ENCODE measurements at regions not wholly inside any gene's neighbourhood (a gene's known extent, or its start where the extent isn't known, plus 50 kb on each side); places are given as distances from the start of the nearest gene placed in this dataset.
A peak's percentile ranks its signal among the peaks of the same experiment; 100 is the strongest.
"Not testable (repeated sequence)": the region's sequence is repeated elsewhere in the genome, so short reads cannot be mapped to it uniquely, and the experiment has no call there.

DNA sequence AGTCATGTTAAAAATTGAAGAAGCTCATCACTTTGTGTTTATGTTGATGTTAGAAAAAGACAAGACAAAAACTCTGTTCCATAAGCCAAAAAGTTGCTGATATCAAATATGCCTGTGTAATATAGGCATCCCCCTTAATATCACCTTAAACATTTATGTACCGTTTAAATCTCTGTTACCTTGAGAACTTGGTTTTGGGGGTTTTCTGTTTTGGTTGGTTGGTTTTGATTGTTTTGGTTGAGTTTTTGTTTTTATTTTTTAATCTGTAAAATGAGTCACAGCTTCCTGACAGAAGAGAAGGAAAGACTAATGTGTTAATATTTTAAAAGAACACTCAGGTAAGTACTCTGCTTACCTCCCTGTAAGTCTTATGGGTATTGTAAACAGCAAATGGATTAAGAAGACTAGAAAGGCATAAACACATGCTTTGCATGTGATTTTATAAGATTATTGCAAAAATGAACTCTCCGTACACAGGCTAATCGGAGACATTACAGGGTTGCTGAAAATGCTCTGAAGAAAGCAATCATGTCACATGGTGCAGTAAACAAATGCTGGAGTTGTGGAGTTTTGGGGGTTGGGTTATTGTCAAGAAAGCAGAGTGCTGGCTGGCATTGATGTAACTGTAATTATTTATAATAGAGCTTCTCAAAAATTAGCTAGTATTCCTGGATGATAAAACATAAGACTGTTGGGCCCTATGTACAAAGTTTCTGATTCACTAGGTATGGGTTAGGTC is 69.5 kb upstream of the MBNL1 start:
- no peak for DNase-seq

DNA sequence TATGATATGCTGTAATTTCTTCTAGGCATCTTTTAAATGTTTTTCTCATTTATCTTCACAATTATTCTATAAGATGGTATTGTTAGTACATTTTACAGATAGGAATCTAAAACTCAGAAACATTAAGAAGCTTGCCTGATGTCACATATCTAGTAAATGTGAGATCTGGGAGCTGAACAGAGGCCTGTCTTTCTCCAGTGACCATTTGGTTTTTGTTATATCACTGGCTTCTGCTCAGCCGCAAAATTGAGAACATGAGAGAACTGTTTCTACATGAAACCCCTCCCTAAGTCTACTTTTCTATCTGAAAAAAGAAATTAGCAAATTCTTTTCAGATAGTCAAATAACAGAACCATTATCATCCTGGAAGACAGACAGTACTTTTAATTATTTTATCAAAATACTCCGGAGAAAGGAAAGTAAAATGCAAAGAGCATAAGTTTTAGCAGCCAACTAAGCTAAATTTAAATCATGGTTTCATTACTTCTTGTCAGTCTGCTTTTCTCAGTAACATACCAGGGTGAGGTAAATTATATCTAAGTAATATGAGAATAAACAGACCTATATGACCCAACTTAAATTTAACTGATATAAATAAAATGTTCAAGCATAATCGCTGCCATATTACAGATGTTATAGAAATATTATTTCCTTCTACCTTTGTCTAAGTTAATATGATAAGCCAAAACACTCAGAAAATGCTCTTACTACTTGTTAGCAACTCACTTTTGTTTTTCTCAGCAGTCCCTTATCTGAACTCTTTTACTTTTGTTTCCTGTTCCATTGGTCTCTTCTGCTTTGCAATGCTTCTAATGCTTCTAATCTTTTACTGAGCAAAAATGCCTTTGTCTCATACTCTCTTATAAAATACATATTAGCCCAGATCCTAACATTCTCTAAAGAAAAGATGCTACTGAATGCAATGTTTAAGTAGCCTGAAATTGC is 68.0 kb upstream of the MBNL1 start:
- no peak for DNase-seq

DNA sequence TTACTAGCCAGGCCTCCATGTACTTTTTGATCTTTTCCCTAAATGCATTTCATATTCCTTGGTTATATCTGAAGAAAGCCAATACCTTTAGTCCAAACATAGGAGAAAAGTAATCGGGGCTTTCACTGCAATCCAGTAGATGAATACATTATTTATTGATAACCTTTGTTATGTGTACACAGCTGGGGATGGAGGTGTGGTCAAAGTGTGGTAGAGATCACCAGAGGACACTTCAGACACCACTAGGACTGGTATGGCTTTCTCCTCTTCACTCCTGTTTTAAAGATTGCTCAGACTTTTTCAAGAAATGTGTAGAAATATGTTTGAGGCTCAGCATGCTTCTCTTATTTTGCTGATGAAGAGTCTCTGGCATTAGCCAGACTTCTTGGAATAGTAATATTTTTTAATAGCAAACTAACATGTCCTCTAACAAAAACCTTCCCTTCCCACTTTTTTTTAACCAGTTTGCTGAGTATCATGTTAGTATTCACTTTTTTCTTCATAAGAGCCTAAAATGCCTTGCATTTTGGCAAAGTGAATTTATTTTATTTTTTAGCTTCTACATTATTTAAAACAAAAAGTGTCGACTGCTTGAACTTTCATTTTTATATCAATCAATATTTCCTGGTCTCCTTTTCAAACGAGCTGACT is 65.6 kb upstream of the MBNL1 start:
- DNase-seq: no peak

DNA sequence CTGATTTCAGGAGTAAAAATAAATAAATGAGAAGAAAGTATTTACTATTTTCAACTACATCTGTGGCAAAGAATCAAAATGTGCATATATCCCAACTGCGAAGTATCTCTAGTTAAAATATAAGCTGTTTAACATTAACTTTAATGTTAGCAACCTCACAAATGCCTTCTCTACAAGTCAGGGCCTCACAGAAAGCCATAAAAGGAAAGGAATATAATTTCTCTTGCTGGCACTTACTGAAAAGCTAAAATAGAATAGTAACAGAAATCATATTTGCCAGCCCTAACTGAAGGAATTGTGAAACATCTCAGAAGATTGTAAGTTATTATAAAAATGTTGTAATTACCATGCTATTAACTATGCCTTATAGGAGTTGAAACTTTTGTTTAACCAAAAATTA is 65.1 kb upstream of the MBNL1 start:
- no peak for DNase-seq

DNA sequence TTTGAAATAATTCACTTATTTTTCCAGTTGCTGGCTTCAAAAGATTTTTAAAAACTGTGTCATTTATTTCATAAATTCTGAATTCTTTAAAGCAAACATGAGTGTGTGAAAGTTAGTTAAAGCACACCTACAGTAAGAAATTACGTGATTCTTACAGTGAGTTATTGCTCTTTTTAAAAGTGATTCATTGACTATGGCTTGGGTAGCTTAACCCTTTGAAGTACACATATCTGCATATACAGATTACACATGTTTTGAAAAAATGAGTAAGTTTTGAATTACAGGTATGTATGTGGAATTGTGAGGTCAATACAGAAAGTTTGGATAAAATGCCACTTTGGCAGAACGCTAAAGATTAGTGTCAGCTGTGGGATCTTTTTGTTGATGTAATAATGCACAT is 64.5 kb upstream of the MBNL1 start:
- DNase-seq: no peak

DNA sequence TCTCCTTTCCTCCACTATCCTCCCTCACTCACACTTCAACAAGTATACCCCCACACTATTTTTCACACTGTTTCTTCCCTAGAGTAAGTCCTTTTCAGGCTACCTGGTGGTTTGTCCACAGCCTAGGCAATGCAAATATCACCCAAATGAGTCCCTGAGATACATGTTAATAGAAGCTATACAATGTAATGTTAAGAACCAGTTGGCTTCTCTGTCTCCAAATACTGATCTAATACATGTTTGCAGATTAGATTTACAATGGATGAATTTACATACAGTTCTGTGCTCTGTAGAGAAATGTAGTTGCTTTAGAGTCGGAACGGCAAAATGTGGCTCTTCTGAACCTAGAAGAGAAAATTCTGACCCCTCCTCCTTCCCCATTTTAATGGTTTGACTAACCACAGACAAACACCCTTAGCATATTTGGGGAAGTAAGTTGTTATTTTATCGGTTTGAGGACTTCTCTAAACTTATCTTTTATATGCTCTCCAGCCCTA is 63.6 kb upstream of the MBNL1 start:
- no peak for DNase-seq

DNA sequence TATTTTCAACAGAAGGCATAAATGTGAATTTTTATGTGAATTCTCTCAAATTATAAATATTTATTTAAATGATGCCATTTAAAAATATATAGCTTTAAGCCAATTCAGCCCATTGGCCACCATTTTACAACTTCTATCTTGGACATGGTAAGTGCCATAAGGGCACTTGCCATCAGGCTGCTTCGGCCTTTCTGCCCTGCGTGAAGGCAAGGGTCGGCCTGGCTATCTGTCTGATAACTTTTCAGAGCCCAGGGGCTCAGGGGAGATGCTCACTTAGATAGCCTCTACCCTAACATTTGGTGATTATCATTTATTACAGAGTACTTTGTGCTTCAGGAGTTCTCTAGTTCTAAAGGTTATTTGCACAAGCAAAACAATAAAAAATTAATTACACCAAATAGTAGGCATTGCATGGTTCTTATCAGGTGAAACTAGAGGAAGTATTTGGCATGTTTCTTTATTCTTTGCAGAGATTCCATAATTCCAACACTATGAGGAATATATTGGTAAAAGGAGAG is 62.4 kb upstream of the MBNL1 start:
- no peak for DNase-seq

DNA sequence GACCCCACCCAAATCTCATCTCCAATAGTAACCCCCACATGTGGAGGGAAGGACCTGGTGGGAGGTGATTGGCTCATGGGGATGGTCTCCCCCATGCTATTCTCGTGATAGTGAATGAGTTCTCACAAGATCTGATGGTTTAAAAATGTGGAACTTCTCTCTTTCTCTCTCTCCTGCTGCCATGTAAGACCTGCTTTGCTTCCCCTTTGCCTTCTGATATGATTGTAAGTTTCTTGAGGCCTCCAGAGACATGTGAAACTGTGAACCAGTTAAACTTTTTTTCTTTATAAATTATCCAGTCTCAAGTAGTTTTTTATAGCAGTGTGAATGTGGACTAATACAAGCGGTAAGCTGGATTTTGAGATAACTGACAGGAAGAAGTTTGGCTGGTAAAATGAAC is 60.3 kb upstream of the MBNL1 start:
- DNase-seq: no peak

DNA sequence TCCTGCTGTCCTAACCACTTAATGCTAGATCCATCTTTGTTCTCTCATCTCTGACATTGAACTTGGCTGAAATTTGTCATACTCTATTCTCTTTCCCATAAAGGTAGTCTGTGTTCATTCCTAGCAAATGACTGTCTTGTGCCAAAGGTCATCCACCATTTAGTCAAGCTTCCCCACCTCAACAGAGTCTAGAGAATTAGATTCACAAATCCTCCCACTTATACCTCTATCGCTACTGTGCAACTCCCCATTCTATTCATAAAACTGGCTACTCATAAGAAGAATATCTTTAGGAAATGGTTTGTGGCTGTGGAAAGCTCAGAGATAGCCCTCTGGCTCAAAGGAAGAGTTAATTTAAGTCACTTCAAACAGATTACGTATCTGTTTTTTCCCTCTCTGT is 59.7 kb upstream of the MBNL1 start:
- DNase-seq: peak; percentile 18

DNA sequence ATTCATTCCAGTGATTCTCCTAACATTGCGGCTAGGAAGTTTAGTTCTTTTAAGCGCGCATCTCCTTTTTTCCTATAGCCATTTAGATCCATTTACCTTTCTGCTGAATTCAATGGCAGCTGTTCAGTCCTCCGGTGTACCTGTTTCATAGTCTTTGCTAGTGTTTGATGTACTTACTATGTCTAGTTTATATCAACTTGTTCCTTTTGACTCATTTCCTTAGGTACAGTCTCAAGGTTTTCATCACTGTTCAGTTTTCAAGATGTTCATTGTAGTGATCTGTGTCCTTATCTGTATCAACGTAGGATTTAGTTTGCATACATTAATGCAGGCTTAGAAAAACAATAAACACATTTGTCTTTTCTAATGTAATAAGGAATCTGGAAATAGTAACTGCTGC is 59.0 kb upstream of the MBNL1 start:
- DNase-seq: no peak

DNA sequence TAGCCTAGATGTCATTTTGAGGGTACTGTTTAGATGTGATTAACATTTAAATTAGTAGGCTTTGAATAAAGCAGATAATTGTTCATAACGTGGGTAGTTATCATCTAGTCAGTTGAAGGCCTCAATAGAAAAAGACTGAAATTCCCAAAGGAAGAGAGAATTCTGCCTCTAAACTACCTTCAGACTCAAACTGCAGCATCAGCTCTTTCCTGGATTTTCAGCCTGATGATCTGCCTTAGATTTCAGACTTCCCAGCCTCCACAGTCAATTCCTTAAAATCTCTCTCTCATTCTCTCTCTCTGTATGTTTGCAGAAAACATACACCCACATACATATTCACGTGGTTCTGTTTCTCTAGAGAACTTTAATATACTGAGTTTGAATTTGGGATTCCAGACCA is 58.0 kb upstream of the MBNL1 start:
- no peak for DNase-seq

DNA sequence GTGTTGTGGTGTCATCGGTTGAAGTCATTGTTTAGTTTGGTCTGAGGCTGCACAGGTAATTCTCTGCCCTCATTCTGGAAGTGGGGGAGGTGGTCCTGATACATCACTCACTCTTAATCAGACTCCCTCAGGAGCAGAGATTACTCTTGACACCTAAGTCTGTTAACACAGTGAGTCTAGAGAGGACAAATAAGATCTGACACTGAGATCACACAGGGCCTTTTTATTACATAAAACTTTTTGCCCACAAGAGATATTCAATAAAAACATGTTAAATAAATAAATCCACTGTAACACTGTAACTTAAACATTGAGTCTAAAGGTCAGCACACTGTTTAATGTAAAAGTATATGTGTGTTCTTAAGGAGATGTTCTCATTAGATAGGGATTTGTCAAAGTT is 57.1 kb upstream of the MBNL1 start:
- DNase-seq: no peak

DNA sequence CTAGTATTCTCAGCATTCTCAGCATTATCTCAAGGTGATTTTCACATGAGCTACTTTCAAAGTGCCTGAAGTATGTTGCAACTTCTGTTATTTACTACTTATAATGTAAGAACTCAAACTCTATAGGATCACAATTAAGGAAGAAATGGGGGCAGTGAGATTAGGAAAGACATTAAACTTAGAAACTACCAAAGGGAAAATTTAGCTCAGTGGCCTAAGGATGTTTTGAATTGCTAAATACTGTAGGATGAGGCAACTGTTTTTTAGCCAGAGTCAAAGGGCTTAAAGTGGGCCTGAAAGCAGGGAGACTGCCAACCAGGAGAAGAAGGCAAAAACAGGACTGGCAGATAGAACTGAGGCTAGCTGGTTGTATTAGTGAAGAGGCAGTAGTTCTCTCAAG is 55.5 kb upstream of the MBNL1 start:
- no peak for DNase-seq

DNA sequence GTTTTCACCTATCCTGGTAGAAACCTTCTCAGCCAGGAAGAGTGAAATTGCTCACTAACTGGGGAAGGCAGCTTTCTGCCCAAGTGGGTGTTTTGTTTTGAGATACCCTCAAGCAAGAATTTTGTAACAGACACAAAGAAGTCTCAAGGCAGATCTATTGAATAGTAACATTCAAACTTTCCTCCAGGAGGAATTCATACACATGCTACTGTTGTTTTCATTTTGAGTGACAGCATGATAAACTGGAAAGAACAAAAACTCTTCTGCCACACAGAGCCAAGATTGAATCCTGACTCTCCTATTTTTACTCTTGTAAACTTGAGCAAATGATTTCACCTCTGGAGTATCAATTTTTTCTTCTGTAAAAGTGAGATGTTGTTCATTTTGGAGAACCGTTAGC is 54.8 kb upstream of the MBNL1 start:
- no peak for DNase-seq

DNA sequence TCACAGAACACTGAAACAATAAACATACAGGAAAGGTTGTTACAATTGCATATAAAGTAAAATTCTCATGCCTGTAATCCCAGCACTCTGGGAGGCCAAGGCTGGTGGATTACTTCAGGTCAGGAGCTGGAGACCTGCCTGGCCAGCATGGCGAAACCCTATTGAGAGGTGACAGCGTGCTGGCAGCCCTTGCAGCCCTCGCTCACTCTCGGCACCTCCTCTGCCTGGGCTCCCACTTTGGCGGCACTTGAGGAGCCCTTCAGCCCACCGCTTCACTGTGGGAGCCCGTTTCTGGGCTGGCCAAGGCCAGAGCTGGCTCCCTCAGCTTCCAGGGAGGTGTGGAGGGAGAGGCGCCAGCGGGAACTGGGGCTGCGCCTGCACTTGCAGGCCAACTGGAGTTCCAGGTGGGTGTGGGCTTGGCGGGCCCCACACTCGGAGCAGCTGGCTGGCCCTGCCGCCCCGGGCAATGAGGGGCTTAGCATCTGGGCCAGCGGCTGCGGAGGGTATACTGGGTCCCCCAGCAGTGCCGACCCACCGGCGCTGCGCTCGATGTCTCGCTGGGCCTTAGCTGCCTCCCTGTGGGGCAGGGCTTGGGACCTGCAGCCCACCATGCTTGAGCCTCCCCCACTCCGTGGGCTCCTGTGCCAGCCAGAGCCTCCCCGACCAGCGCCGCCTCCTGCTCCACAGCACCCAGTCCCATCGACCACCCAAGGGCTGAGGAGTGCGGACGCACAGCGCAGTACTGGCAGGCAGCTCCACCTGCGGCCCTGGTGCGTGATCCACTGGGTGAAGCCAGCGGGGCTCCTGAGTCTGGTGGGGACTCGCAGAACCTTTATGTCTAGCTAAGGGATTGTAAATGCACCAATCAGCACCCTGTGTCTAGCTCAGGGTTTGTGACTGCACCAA is 51.5 kb upstream of the MBNL1 start:
- DNase-seq: not testable (repeated sequence)

DNA sequence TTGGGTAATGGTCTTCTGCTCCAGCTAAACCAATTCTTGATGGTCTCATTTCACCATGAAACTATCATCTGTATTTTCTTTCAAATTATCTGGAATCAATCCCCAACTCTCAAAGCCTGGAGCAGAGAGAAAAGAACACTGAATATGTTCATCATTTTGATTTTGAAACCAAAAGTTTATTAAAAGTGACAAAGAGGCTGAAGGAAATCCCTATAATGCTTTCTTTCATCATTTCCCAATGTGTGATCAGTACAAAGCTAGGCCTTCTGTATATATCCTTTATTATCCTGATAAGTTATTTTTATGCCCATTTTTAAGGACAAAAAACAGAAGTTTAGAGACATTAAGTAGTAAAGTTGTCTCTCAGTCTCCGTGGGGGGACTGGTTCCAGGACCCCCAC is 50.1 kb upstream of the MBNL1 start:
- DNase-seq: no peak
